ENCODE measurements at regions not wholly inside any gene's neighbourhood (a gene's known extent, or its start where the extent isn't known, plus 50 kb on each side); places are given as distances from the start of the nearest gene placed in this dataset.

- no peak for TF ChIP-seq CTCF (CRISPR knock-in tag; IDR thresholded peaks at IDR 0.05)
- TF ChIP-seq POLR2A (IDR thresholded peaks at IDR 0.05; ENCODE audit: insufficient read depth in 1 of 2, low read depth in 2 of 2, low read length in 2 of 2): no peak
- no peak for TF ChIP-seq ETV6 (CRISPR knock-in tag; conservative IDR thresholded peaks at IDR 0.05)
- TF ChIP-seq PTBP1 (IDR thresholded peaks at IDR 0.05; ENCODE audit: low read depth, low read length, poor library complexity, severe bottlenecking): no peak
- no peak for TF ChIP-seq ZFP90 (CRISPR knock-in tag; IDR thresholded peaks at IDR 0.05; ENCODE audit: borderline replicate concordance)
Measured at GRCh38 chr9:28583832-28584231, 1010.6 kb upstream of the C9orf72 start.
